Myocyte (in vitro differentiated cells): ENCODE measurements at regions not wholly inside any gene's neighbourhood (a gene's known extent, or its start where the extent isn't known, plus 50 kb on each side); places are given as distances from the start of the nearest gene placed in this dataset.

Experiments
- DNase-seq: peaks from one replicate; pipeline ENCODE4 v3.0.0-alpha.2; 2012; ENCODE audit warnings: low read depth

DNA sequence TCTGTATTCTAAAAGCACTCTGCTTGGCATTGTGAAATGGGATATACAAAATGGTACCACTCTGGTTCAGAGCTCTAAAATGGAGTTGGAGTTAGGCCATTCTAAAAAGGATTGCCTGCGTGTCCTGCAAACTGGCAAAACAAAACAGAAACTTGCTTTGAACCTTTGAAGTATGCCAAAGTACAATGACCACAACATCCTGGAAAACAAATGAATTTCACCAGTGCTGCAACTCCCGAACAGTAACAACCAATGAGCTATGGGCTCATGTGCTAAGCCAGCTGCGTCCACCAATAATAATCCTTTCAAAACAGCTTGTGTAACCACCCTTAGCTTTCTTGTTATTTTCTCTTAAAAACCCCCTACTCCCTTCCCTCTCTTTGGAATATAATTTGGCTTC lies 88.4 kb upstream of the CXCL14 start:
- no peak for DNase-seq

DNA sequence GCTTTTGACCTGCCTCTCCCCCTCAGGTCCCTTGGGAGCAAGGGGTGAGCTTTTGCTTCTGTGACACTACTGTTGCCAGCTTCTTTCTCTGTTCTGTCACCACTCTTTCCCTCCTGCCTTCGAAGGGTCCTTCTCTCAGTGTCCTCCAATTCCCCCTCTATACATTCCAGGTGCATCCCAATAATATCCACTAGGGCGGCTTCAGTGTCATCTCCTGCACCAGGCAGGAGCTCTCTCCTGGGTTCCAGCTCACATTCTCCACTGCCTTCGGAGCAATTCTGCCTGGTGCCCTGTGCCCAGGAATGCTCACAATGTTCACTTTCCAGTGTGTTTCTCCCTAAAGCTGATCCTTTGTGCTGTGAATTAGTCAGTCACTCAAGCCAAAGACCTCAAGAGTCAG lies 83.9 kb upstream of the CXCL14 start:
- DNase-seq: no peak

DNA sequence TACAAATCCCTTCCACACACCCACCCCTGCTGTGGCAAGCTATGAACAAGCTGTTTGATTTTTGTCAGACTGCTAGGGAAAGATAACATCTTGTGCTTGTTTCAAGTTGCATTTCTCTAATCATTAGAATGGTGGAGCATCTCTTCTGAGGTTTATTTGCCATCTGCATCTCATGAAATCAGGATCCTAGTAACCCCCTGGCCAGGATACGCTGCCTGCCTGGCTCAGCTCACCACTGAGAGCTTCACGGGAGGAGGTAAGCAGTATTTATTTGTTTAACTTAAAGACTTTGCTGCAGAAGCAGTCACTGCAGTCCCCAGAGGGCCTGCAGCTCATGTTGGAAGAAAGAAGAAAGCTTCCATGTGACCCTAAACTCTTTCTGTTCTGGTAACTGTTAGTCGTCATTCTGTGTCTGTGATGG lies 83.3 kb upstream of the CXCL14 start:
- DNase-seq: no peak

DNA sequence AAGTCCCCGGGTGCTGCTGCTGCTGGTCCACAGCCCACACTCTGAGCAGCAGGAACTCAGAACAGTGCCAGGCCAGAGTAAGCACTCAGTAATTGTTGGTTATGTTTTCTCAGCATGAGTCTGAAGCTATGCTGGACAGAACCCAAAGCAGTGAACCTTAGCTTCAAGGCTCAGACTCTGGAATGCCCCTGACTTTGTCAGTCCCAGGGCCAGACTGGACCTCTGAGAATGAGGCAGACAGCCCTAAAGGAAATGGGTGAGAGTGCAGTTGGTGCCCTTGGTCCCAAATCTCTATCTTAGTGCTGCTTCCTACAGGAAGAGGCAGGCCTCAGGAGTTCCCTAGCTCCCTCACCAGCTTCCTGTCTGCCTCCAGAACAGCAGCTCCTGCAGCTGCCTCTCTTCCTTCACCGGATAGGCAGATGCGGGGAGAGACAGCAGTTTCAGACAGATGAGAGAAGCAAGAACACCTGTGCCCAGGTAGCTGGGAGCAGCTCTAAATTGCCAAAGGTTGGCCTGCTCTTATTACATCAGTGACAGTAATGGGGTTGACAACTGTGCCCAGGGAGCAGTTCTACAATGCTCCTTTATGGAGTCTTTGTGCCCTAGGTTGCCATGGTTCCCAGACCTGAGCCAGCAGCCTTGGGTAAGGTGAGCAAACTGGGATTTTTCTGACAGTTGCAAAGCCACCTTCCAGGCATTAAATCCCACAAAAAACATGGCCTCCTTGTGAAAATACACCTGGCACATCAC lies 82.2 kb upstream of the CXCL14 start:
- no peak for DNase-seq

DNA sequence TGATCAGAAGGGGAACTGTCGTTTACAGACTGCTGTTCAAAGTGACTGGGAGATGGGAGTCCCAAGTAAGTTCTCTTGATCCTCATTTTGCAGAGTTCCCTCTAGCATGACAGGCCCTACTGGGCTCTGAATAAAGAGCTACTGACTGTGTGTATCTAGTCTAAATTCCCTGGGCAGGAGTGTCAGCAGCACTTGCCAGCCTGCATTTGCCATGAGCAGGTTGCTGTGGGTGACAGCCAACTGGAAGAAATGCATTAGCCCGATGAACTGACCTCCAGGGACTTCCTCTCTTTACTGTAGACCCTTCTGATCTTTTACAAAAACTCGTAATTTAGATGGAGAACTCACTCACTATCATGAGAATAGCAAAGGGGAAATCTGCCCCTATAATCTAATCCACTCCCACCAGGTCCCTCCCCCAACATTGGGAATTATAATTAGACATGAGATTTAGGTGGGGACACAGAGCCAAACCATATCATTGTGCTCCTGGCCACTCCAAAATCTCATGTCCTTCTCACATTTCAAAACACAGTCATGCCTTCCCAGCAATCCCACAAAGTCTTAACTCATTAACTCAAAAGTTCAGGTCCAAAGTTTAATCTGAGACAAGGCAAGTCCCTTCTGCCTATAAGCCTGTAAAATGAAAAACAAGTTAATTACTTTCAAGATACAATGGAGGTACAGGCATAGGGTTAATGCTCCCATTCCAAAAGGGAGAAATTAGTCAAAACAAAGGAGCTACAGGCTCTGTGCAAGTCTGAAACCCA lies 78.9 kb upstream of the CXCL14 start:
- DNase-seq: no peak

DNA sequence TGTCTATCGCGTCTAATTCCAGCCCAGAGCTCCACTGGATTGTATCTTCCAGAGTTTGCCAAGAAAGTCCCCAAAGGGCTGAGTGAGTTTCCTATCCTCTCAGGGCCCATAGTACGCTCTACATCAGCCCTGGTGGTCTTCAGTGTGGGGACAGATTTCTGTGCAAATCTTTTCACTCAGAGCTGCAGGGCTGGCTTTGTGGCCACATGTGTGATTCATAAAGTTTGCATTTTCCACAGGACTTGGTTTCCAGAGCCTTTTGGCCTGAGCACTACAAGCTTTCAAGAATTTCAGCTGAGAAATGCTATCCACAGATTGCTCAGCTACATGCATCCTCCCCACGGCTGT lies 76.7 kb upstream of the CXCL14 start:
- DNase-seq: no peak

DNA sequence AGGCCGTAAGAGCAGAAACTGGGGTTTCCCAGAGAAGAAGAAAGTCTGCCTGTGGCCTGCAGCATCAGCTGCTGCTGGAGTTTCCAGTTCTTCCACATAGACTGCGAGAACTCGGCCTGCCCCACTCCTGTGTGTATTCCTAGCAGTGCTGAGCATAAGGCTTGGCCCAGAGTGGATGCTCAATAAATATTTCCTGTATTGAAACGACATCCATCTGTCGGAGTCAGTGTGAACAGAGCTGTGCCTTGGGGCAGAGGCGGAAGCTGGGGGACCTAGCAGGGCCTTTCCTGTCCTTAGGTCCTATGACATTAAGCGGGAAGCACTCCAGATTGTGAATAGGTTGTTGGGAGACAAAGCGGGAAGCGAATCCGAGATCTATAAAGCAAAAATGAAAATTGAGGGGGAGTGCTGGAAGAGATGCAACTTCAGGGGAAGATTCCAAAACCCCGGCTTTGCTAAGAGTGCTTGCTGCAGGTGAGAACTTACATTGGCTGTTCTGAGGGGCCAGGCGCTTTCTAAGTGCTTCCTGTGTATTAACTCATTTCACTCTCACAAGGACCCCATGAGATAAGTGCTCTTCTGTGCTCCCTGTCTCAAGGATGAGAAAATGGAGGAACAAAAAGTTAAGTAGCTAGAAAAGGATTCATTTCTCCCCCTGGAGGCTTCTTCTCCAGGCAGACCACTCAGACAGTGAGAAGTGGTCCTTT lies 76.1 kb upstream of the CXCL14 start:
- no peak for DNase-seq

DNA sequence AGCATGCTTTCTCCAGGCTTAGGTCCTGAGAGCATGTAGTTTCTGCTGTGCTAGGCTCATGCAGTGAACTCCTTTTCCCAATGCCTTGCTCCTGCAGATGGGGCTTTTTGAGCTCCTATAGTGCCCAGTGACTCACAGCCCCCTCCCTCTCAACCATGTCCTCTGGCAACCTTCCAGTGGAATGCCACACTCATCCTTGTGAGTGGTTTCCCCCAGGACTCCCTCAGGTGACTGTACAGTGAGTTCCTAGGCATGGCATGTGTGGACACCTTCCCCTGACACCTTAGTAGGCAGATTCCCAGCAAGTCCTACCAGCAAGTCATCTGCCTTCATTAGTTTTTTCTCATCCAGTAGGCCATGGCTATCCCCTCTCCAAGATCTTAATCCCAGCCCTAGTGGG lies 72.4 kb upstream of the CXCL14 start:
- DNase-seq: no peak

DNA sequence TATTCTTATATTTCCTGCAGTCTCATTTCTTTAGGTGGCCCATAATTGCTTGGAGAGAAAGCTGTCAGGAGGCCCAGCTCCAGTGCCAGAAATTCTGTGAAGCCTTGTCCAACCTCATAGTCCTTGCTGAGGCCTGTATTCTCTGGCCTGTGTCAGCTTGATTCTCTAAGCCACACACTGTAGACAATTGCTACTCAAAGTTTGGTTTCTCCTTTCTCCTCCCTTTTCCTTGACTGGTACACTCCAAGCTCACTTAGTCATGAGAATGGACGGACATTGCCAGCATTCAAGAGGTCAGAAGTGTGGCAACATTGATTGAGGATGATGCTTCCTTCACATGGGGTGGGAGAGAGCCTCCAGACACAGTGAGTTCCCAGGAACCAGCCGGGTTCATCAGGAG lies 71.3 kb upstream of the CXCL14 start:
- DNase-seq: no peak

DNA sequence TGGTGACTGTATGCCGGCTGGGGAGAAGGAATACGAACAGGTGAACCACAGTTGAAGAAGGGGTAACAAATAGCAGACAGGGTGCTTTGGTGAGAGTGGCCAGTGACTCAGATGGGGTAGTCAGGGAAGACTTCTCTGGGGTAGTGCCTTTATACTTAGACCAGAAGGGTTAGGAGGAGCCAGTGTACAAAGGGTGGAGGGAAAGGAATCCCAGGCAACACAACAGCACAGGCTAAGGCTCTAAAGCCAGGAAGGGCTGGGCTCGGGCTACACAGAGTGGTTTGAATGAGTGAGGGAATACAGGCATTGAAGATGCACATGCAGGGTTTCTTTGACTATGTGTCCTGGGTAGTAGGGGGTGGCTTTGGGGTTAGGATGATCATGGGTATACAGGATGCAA lies 70.6 kb upstream of the CXCL14 start:
- DNase-seq: no peak

DNA sequence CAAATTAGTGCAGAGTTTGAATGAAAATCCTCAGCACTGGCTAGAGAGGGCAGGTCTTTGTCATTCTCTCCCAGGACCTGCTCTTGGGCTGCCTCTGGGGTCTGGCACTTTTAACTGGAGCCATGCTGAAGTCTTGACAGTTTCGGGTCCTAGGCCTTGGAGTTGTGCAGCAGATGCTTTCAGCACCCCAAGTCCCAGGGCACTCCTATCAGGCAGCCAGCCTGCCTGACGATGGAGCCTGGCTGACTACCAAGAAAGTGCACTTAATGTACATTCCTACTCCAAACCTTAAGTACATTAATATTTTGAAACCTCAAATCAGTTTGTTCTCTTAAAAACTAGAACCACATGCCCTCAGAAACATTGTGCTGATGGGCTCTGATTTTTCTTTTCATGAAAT lies 69.3 kb upstream of the CXCL14 start:
- DNase-seq: no peak

DNA sequence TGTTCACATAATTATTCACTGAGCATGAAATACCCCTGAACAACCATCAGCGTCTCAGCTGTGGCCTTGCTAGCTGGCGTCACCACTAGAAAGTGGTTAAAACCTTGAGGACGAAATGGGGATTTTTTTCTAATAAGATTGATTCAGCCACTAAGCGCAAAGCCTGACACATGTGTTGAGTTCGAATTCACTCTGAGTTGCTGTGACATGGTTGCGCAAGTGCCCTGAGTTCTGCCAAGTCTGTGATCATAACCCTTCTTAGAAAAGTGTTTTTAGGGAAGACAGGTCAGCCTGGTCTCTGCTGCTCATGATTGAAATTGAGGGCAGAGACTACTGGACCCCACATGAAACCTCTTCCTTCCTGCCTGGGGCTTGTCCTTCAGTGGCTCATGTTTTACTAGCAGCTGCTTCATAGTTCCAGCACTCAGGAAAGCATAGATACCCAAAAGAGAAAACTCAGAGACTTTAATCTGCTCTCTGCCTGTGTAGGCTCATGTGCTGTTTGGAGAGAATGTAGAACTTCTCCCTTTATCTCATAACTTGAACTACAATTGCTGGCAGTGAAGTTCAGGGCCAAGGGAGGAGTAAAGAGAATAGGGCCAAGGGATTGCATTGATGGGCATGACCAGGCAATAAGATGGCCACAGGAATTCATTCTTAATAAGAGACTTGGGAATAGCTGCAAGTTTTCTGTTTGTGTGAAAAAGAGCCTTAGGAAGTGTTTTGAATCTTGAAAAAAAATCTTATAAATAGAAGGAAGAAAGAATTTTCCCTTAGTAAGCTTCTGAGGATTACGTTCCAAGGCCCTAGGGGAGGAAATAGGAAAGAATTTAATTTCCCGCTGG lies 66.8 kb upstream of the CXCL14 start:
- DNase-seq: no peak

DNA sequence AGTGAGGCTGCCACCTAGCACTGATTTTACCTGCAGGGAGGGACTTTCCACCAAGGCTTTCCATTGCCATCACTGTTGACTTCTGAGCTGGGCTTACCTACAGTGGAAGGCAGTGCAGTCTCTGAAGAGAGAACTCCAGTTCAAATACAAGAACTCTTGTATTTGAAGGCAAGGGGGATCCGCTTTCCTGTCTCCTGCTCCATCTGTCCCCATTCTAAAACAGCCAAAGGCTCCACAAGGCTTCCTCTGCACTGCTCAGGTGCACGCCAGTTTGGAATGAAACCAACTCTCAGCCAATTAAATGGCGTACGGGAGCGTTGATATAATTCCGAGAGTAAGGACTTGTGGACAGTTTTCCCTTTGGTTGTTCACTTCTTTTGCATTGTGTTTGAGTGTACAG lies 66.0 kb upstream of the CXCL14 start:
- no peak for DNase-seq

DNA sequence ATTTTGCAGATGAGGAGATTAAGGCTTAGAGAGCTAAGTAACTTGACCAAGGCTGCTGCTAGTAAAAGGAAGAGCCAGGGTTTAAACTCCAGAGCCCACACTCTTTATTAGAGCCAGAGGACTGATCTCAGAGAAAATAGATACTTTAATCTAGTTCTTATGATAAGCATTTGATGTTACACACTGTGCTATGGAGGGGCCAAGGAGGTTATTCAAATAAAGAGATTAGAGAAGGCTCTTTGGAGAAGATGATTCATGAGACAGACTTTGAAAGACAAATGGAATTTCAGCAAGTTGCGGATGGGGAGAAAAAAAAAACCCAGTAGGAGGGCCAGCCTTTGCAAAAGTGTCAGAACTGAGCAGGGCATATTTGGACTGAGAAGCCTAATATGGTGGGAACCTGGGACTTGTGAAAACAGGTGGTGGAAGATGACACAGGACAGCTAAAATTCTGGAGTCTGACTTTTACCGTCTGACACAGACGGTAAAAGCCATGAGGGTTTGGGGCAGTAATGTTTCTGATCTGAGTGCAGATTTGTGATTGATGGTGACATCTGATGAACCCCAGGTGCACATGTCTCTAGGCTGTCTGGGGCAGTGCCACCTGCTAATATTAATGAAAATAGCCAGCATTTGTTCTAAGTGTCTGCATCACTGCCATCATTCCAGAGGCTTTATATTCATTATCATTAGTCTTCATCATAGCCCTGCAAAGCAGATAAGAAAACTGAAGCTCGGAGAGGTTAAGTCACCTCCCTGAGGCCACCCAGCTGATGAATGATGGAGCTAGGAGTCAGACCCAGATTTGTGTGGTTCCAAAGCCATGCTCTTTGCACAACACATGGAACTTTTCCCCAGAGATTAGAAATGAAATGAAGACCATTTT lies 65.3 kb upstream of the CXCL14 start:
- peak; percentile 11 for DNase-seq

DNA sequence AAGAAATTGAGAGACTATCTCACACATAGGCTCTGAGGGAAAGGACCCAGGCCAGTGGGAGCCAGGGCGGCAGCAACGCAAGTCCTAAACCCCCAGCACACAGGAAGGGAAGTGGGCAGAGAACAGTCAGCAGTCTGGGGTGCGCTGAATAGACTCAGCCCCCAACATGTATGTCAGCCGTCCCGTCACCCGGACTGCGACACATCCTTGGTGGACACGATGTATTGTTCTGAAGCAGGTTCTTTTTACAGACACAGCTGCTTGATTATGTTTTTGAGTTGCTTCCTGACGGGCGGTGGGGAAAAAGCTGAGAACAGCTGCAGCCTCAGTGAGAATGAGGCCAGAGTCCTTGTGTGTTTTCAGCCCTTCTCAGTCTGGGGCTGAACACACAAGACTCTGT lies 64.1 kb upstream of the CXCL14 start:
- peak; percentile 7 for DNase-seq

DNA sequence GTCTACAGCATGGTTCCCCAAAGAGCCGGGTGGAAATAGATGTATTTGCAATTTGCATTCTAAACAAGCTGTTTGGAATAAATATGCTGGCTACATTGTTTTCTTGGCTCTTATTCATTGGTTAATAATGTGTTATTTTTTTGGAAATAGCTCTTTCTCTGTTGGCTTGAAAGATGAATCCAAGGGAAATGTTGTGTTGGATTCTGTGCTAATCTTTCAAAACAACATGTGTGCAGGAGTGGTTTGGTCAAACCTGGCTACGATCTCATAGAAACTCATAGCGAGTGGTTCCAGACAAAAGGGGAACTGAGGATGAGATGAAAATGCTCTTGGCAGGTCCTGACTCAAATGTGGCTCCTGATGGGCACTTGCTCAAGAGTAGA lies 63.7 kb upstream of the CXCL14 start:
- DNase-seq: no peak

DNA sequence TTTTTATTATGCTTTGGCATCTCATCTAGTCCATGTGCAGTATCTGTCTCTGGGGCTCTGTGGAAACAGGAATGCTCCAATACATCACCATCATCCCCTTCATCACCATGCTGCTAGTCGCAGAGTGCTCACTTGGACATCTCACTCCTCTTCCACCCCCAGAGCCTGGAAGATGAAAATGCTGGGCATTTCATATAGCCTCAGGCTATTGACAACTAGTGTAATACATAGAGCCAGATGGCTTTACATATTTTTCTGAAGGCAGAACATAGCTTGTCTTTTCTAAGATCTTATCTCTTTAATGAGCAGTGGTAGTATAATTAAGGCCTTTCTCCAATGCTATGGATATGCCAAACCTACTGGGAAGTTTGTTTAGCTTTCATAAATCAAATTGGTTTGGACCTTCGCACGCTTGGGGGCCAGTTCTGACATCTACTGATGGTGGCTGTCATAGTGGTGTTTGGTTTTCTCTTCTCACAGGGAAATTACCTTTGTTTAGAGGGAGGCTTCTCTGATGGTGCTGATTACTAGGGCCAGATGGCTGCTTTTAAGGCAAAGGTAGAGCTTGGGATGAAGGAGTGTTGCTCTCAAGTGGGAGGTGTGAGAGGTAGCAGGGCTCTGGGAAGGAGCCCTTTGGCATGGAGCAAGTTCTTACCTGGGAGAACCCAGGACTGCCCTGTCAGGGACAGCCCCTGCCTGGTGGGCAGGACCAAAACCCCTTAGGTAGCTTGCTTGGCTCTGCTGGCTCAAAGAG lies 63.1 kb upstream of the CXCL14 start:
- DNase-seq: no peak

DNA sequence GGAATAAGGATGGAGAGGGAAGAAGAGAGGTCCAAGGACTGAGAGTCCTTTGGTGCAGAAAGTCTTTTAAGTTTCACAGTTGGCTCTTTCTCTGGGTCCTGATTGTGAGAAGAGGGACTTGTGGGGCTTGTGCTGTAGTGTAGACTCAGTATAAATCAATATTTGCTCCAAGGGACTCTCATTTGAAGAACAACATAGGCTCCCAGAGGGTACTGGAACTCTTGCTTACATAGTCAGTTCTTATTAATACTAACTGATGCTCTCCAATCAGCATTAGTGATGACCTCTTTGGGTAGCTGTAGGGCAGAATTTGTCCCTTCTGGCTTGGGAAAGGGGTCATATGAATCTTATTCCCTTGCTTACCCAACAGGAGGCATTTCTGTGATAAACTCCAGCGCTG lies 62.5 kb upstream of the CXCL14 start:
- no peak for DNase-seq

DNA sequence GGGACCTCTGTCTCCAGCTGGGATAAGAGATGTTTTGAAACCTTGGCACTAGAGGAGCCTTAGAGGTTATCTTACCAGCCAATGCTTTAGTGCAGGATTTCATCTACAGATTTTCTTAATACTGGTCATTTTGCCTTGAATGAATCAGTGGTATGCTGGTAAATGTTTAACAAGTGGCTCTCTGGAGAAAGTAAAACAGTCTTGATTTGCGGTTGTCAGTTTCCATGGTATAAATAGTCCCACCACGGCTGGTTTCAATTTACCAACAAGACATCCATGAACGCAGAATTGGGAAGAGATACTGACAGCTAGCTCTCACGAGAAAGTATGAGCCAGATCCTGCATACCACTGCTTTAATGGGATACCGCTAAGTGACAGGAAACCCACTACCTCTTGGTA lies 56.7 kb upstream of the CXCL14 start:
- no peak for DNase-seq

DNA sequence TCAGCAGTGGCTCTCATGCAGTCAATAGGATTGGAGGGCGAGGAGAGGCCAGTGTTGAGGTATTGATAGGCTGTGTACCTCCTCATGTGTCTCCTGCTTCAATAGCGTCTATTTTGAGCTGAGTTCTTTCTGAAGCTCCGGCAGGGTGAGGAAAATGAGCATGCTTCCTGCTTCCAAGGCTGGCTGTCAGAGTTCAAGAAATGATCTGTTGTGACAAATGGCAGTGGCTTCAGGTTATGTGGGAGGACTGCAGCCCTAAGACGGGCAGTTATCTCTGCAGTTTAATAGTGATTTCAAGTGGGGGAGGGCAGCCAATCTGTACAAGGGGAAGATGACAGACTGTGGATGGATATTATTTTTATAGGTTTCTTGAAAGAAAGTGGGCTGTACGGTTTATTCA lies 54.0 kb upstream of the CXCL14 start:
- peak; percentile 26 for DNase-seq
